Activated CD4-positive, alpha-beta T cell treated with anti-CD3 and anti-CD28 coated beads, Interleukin-2, amount 50 U/mL, for 1 hour (primary cell): ENCODE measurements at regions not wholly inside any gene's neighbourhood (a gene's known extent, or its start where the extent isn't known, plus 50 kb on each side); places are given as distances from the start of the nearest gene placed in this dataset.
"Not testable (repeated sequence)": the region's sequence is repeated elsewhere in the genome, so short reads cannot be mapped to it uniquely, and the experiment has no call there.

ENCODE experiments used
- DNase-seq: peaks from one replicate; pipeline ENCODE4 v3.0.0-alpha.2; 2020

- no peak for DNase-seq
These were observed 109.3 kb downstream of the PRKAB2 start for GRCh38 chr1:147062956-147063355.

GRCh38 chr1:147061880-147062279, 110.4 kb downstream of the PRKAB2 start:
- DNase-seq = not testable (repeated sequence)

DNA sequence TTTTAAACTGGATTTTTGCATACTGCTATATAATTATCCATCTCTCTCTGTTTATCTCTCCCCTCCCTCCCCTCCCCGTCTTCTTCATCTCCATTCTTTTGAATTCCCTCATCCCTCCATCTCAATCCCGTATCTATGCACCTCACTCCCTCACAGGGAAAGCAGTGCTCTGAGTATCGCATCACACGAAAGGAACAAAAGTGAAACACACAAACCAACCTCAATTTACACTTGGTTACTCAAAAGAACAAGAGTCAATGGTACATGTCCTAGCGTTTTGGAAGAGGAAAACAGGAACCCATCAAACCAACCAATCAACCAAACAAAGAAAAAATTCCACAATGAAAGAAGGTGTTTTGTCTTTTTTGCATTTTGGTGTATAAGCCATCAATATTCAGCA, 115.1 kb downstream of the NBPF12 start:
- no peak for DNase-seq

DNA sequence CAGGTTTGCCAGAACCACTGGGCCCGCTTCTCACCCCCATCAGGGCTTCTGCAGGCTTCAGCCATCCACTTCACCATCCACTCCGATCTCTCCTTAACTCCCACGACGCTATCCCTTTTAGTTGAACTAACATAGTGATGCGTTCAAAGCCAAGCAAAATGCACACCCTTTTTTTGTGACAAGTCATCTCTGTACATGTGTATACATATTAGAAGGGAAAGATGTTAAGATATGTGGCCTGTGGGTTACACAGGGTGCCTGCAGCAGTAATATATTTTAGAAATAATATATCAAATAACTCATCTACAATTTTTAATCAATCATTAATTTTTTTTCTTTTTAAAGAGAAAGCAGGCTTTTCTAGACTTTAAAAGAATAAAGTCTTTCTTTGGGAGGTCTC, 114.6 kb downstream of the NBPF12 start:
- no peak for DNase-seq

DNA sequence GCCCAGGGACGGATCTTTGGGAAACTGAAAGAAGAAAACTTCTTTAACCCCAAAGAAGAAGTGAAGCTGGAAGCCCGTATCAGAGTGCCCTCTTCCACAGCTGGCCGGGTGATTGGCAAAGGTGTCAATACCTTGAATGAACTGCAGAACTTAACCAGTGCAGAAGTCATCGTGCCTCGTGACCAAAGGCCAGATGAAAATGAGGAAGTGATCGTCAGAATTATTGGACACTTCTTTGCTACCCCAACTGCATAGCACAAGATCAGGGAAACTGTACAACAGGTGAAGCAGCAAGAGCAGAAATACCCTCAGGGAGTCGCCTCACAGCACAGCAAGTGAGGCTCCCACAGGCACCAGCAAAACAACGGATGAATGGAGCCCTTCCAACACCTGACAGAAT, 114.0 kb downstream of the NBPF12 start:
- DNase-seq = no peak

DNA sequence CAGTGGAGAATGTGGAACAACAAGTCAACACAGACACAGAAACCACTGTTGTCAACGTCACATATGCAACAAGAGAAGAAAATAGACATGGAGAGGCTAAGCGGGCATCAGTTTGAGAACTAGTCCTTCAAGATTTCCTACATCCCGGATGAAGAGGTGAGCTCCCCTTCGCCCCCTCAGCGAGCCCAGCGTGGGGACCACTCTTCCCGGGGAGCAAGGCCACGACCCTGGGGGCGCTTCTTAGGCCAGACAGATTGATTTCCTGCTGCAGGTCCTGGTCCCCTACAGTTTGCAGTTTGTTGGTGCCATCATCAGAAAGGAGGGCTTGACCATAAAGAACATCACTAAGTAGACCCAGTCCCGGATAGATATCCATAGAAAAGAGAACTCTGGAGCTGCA, 113.0 kb downstream of the NBPF12 start:
- DNase-seq = no peak

DNA sequence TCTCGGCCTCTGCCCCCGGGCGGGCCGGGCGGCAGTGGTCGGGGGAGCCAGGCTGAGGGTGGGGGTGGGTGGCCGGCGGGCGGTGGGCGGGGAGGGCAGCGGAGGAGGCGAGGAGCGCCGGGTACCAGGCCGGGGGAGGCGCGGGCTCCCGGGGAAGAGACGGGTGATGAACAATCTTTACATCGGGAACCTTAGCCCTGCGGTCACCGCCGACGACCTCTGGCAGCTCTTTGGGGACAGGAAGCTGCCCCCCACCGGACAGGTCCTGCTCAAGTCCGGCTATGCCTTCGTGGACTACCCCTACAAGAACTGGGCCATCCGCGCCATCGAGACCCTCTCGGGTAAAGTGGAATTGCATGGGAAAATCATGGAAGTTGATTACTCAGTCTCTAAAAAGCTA, 112.5 kb downstream of the NBPF12 start:
- DNase-seq = no peak

- DNase-seq = not testable (repeated sequence)
These were observed 108.8 kb downstream of the NBPF12 start for GRCh38 chr1:147046863-147047394.

DNA sequence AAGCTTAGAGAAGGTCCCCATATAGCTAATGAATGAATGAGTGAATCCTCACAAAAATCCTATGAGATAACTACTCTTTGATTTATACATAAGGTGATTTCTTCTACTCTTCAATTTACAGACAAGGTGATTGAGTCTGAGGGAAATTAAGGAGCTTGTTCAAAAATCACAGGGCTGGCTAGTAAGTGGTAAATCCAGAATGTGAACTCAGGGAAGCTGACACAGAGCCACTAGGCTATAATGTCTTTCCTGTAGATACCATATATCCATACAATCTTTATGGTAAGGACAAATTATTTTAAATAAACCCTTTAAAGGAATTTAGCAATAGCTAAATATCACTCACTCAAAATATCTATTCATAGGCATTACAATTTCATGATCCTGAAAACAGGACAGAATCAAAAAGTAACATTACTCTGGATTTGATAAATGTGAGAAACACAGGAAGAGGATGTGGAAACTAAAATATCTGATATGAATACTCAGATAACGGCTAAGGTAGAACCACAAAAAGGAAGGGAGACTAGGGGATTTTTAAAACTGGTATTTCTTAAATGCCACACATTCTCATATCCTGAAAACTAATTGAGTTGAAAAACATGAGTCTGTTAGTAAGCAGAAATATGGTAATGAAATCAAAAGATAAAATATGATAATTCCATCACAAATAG, 108.2 kb downstream of the NBPF12 start:
- DNase-seq = no peak
